ENCODE measurements at regions not wholly inside any gene's neighbourhood (a gene's known extent, or its start where the extent isn't known, plus 50 kb on each side); places are given as distances from the start of the nearest gene placed in this dataset.

DNA sequence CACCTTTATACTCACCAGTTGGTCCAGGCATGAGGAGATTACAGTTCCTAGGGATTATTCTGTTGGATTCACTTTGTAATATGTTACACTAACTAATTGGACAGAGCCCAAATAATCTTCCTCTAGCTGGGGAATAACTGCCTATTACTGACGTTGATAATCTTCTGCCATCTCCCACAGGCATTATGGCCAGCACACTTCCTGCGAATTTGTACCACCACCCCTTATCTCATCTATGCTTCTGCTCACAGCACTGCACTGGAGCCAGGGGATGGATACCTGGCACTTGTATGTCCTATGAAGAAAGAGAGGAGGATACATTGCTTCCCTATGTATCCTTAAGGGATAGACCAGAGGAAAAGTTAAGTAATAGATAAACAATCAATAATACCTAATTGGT is 494.8 kb upstream of the MAN1A1 start:
- no TSS peak for BruUV-seq (replicated peaks)
- Histone ChIP-seq H3K9me3 (replicated peaks; ENCODE audit: control insufficient read depth, insufficient read depth, low read depth, low read length) (no peaks in the 10 kb centered on the region), H3K9me1 (ENCODE audit: control insufficient read depth, insufficient read depth, low read length) (no peaks in the 10 kb centered on the region), H3K4me3 (no peak overlapping the region), H3K27me3 (ENCODE audit: control insufficient read depth in 2 of 2, insufficient read depth in 2 of 2, low read length in 2 of 2) (no peaks in the 10 kb centered on the region), H3K27ac (ENCODE audit: extremely low read depth, low read depth, low read length) (no peak overlapping the region), H3K36me3 (ENCODE audit: control insufficient read depth, insufficient read depth, low read length) (no peaks in the 10 kb centered on the region), H3K79me2 (ENCODE audit: control insufficient read depth, insufficient read depth, low read length) (no peaks in the 10 kb centered on the region), H3K9ac (ENCODE audit: insufficient read depth in 1 of 2, low read depth in 2 of 2, low read length in 2 of 2) (no peak overlapping the region), H2AFZ (ENCODE audit: low read depth, low read length) (no peak overlapping the region), H4K20me1 (replicated peaks; ENCODE audit: control insufficient read depth, insufficient read depth, low read length) (no peaks in the 10 kb centered on the region), H3K4me1 (replicated peaks in 1 of 2; ENCODE audit: control insufficient read depth in 2 of 2, insufficient read depth in 2 of 2, low read length in 2 of 2) (no peaks in the 10 kb centered on the region), H3K4me2 (ENCODE audit: insufficient read depth, low read length) (no peak overlapping the region)
- POLR2A ChIA-PET, result no interaction called here
- WGBS (ENCODE audit: insufficient coverage, low coverage, missing lambda C conversion rate), result 0% methylated on average over 2 of the region's 2 CpGs
- DNase-seq (ENCODE audit: extremely low read depth in 1 of 4, low spot score in 3 of 4), result no peak
- ATAC-seq, result no peak
- CTCF ChIA-PET (ENCODE audit: low intra/inter-chr PET ratio), result no interaction called here
- in situ Hi-C loops (cut with MboI) (no loop called here), intact Hi-C loops (cut with micrococcal nuclease) (no loop called here)
- FAIRE-seq, result no peak
- no peak for TF ChIP-seq ZFP30 (CRISPR knock-in tag; IDR thresholded peaks at IDR 0.05; ENCODE audit: borderline replicate concordance)

DNA sequence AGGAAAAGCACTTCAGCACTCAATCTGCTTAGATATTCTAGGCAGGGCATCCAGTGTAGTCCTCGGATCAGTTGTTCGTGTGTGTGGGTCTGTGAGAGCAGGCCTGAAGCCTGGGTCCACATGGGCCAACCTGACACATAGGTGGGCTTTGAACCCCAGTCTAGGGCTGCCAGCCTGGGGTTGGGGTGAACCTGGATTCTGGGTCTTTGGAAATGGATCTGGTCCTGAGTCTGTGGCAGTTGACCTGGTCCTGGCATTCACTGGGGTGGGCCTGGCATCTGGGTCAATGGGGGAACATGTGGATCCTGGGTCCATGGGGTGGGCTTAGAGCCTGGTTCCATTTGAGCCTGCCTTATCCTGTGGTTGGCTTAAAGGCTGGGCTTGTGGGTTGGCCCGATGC is 492.6 kb upstream of the MAN1A1 start:
- FAIRE-seq, result no peak
- ChIA-PET CTCF (ENCODE audit: low intra/inter-chr PET ratio) (no interaction called here), POLR2A (no interaction called here)
- H3K27ac ChIP-seq (ENCODE audit: extremely low read depth, low read depth, low read length), result no peak overlapping the region
- H3K9ac ChIP-seq (ENCODE audit: insufficient read depth in 1 of 2, low read depth in 2 of 2, low read length in 2 of 2), result no peak overlapping the region
- H3K4me3 ChIP-seq, result no peak overlapping the region
- BruUV-seq (replicated peaks), result no TSS peak
- H3K4me2 ChIP-seq (ENCODE audit: insufficient read depth, low read length), result no peak overlapping the region
- in situ Hi-C loops (cut with MboI) (no loop called here), intact Hi-C loops (cut with micrococcal nuclease) (no loop called here)
- no peaks in the 10 kb centered on the region for H3K27me3 ChIP-seq (ENCODE audit: control insufficient read depth in 2 of 2, insufficient read depth in 2 of 2, low read length in 2 of 2)
- no peaks in the 10 kb centered on the region for H3K9me3 ChIP-seq (replicated peaks; ENCODE audit: control insufficient read depth, insufficient read depth, low read depth, low read length)
- H4K20me1 ChIP-seq (replicated peaks; ENCODE audit: control insufficient read depth, insufficient read depth, low read length), result no peaks in the 10 kb centered on the region
- no peak for ATAC-seq
- no peak overlapping the region for H2AFZ ChIP-seq (ENCODE audit: low read depth, low read length)
- no peaks in the 10 kb centered on the region for H3K79me2 ChIP-seq (ENCODE audit: control insufficient read depth, insufficient read depth, low read length)
- H3K36me3 ChIP-seq (ENCODE audit: control insufficient read depth, insufficient read depth, low read length), result no peaks in the 10 kb centered on the region
- 0% methylated on average over 3 of the region's 3 CpGs for WGBS (ENCODE audit: insufficient coverage, low coverage, missing lambda C conversion rate)
- no peaks in the 10 kb centered on the region for H3K9me1 ChIP-seq (ENCODE audit: control insufficient read depth, insufficient read depth, low read length)
- no peak for DNase-seq (ENCODE audit: extremely low read depth in 1 of 4, low spot score in 3 of 4)
- no peaks in the 10 kb centered on the region for H3K4me1 ChIP-seq (replicated peaks in 1 of 2; ENCODE audit: control insufficient read depth in 2 of 2, insufficient read depth in 2 of 2, low read length in 2 of 2)
- no peak for TF ChIP-seq THRAP3 (IDR thresholded peaks at IDR 0.05; ENCODE audit: borderline replicate concordance)
- TF ChIP-seq, protein P1, sequence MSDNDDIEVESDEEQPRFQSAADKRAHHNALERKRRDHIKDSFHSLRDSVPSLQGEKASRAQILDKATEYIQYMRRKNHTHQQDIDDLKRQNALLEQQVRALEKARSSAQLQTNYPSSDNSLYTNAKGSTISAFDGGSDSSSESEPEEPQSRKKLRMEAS (CRISPR knock-in tag; IDR thresholded peaks at IDR 0.05), result no peak
- TF ChIP-seq PRPF4 (IDR thresholded peaks at IDR 0.05; ENCODE audit: insufficient read depth, low read depth, low read length, poor library complexity, severe bottlenecking), result no peak
- TF ChIP-seq ZNF311 (CRISPR knock-in tag; IDR thresholded peaks at IDR 0.05), result no peak
- TF ChIP-seq, protein P2, sequence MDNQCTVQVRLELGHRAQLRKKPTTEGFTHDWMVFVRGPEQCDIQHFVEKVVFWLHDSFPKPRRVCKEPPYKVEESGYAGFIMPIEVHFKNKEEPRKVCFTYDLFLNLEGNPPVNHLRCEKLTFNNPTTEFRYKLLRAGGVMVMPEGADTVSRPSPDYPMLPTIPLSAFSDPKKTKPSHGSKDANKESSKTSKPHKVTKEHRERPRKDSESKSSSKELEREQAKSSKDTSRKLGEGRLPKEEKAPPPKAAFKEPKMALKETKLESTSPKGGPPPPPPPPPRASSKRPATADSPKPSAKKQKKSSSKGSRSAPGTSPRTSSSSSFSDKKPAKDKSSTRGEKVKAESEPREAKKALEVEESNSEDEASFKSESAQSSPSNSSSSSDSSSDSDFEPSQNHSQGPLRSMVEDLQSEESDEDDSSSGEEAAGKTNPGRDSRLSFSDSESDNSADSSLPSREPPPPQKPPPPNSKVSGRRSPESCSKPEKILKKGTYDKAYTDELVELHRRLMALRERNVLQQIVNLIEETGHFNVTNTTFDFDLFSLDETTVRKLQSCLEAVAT (IDR thresholded peaks at IDR 0.05), result no peak
- TF ChIP-seq KDM1A (IDR thresholded peaks at IDR 0.05), result no peak
- TF ChIP-seq, protein P3, sequence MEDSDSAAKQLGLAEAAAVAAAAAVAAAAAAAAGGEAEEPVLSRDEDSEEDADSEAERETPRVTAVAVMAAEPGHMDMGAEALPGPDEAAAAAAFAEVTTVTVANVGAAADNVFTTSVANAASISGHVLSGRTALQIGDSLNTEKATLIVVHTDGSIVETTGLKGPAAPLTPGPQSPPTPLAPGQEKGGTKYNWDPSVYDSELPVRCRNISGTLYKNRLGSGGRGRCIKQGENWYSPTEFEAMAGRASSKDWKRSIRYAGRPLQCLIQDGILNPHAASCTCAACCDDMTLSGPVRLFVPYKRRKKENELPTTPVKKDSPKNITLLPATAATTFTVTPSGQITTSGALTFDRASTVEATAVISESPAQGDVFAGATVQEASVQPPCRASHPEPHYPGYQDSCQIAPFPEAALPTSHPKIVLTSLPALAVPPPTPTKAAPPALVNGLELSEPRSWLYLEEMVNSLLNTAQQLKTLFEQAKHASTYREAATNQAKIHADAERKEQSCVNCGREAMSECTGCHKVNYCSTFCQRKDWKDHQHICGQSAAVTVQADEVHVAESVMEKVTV (CRISPR knock-in tag; IDR thresholded peaks at IDR 0.05), result no peak
- no peak for TF ChIP-seq ZFX (CRISPR knock-in tag; IDR thresholded peaks at IDR 0.05)
- TF ChIP-seq, protein P4, sequence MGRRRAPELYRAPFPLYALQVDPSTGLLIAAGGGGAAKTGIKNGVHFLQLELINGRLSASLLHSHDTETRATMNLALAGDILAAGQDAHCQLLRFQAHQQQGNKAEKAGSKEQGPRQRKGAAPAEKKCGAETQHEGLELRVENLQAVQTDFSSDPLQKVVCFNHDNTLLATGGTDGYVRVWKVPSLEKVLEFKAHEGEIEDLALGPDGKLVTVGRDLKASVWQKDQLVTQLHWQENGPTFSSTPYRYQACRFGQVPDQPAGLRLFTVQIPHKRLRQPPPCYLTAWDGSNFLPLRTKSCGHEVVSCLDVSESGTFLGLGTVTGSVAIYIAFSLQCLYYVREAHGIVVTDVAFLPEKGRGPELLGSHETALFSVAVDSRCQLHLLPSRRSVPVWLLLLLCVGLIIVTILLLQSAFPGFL (CRISPR knock-in tag; IDR thresholded peaks at IDR 0.05), result no peak
- TF ChIP-seq ZBTB17 (CRISPR knock-in tag; IDR thresholded peaks at IDR 0.05), result no peak
- TF ChIP-seq RBM17 (IDR thresholded peaks at IDR 0.05; ENCODE audit: borderline replicate concordance, low read depth, low read length), result no peak
- no peak for TF ChIP-seq SPI1 (IDR thresholded peaks at IDR 0.05; ENCODE audit: borderline replicate concordance, low read depth, low read length)
- TF ChIP-seq FOXA1 (IDR thresholded peaks at IDR 0.05; ENCODE audit: borderline replicate concordance), result no peak
